ENCODE measurements at regions not wholly inside any gene's neighbourhood (a gene's known extent, or its start where the extent isn't known, plus 50 kb on each side); places are given as distances from the start of the nearest gene placed in this dataset.
"Not testable (repeated sequence)": the region's sequence is repeated elsewhere in the genome, so short reads cannot be mapped to it uniquely, and the experiment has no call there.

DNA sequence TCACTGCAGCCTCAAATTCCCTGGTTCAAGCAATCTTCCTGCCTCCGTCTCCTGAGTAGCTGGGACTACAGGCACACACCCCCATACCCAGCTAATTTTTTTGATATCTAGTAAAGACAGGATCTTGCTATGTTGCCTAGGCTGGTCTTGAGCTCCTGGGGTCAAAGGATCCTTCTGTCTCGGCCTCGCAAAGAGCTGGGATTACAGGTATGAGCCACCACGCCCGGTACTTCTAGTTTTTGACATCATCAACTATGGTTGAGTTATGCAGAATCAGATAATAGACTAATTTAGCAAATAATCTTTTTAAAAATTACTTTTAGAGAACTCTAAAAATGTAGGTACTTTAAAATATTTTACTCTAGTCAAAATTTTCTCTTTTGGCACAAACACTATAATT lies 166.2 kb downstream of the SOX4 start:
- Histone ChIP-seq H2AFZ (ENCODE audit: low read depth) (no peak overlapping the region), H3F3A (replicated peaks; ENCODE audit: insufficient read depth) (no peaks in the 10 kb centered on the region), H3K36me3 (replicated peaks in 1 of 2; ENCODE audit: control insufficient read depth in 1 of 2, insufficient read depth in 2 of 2, low read length in 1 of 2) (peaks cover 0 to 18% of the 10 kb centered on the region in 2 experiments), H3K4me2 (no peak overlapping the region), H3K4me3 (ENCODE audit: low read depth in 2 of 2, low read length in 1 of 2) (no peak overlapping the region), H3K9me2 (no peaks in the 10 kb centered on the region), H3K4me1 (ENCODE audit: control insufficient read depth in 1 of 2, insufficient read depth in 2 of 2, low read depth in 1 of 2, low read length in 1 of 2) (no peaks in the 10 kb centered on the region; a peak in 1 of 4 replicates), H3K27ac (ENCODE audit: low read depth in 2 of 2, low read length in 1 of 2) (no peak overlapping the region), H3K9ac (no peak overlapping the region), H3K9me3 (no peaks in the 10 kb centered on the region), H3K79me2 (ENCODE audit: insufficient read depth) (peaks cover 30% of the 10 kb centered on the region), H4K20me1 (ENCODE audit: insufficient read depth) (no peaks in the 10 kb centered on the region), H3K27me3 (ENCODE audit: insufficient read depth) (no peaks in the 10 kb centered on the region)
- no peak for TF ChIP-seq NRF1 (IDR thresholded peaks at IDR 0.05; ENCODE audit: low read depth, low read length)
- TF ChIP-seq, protein P1, sequence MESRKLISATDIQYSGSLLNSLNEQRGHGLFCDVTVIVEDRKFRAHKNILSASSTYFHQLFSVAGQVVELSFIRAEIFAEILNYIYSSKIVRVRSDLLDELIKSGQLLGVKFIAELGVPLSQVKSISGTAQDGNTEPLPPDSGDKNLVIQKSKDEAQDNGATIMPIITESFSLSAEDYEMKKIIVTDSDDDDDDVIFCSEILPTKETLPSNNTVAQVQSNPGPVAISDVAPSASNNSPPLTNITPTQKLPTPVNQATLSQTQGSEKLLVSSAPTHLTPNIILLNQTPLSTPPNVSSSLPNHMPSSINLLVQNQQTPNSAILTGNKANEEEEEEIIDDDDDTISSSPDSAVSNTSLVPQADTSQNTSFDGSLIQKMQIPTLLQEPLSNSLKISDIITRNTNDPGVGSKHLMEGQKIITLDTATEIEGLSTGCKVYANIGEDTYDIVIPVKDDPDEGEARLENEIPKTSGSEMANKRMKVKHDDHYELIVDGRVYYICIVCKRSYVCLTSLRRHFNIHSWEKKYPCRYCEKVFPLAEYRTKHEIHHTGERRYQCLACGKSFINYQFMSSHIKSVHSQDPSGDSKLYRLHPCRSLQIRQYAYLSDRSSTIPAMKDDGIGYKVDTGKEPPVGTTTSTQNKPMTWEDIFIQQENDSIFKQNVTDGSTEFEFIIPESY (IDR thresholded peaks at IDR 0.05; ENCODE audit: borderline replicate concordance, low read depth), result no peak
- TF ChIP-seq ELF1 (IDR thresholded peaks at IDR 0.05), result no peak
- no peak for TF ChIP-seq FOXM1 (IDR thresholded peaks at IDR 0.05; ENCODE audit: low read depth)
- no peak for TF ChIP-seq TCF12 (IDR thresholded peaks at IDR 0.05)
- TF ChIP-seq YY1 (IDR thresholded peaks at IDR 0.05; ENCODE audit: low read depth), result no peak
- TF ChIP-seq RCOR1 (IDR thresholded peaks at IDR 0.05; ENCODE audit: low read length), result no peak
- no peak for TF ChIP-seq JUND (IDR thresholded peaks at IDR 0.05)
- no peak for TF ChIP-seq EP300 (IDR thresholded peaks at IDR 0.05; ENCODE audit: borderline replicate concordance in 1 of 2, low read depth in 1 of 2, low read length in 1 of 2)
- TF ChIP-seq, protein P2, sequence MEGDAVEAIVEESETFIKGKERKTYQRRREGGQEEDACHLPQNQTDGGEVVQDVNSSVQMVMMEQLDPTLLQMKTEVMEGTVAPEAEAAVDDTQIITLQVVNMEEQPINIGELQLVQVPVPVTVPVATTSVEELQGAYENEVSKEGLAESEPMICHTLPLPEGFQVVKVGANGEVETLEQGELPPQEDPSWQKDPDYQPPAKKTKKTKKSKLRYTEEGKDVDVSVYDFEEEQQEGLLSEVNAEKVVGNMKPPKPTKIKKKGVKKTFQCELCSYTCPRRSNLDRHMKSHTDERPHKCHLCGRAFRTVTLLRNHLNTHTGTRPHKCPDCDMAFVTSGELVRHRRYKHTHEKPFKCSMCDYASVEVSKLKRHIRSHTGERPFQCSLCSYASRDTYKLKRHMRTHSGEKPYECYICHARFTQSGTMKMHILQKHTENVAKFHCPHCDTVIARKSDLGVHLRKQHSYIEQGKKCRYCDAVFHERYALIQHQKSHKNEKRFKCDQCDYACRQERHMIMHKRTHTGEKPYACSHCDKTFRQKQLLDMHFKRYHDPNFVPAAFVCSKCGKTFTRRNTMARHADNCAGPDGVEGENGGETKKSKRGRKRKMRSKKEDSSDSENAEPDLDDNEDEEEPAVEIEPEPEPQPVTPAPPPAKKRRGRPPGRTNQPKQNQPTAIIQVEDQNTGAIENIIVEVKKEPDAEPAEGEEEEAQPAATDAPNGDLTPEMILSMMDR (IDR thresholded peaks at IDR 0.05), result no peak
- TF ChIP-seq SMC3 (IDR thresholded peaks at IDR 0.05; ENCODE audit: low read depth, low read length), result no peak
- WGBS (ENCODE audit: low lambda C conversion rate), result 98% methylated on average over 5 of the region's 5 CpGs
- CTCF ChIA-PET, result interaction anchor here (0.9 to 1.3 kb wide), 2 partner anchors 10 to 17 kb away, joined by 3 read pairs; no protein-coding TSS in a partner anchor
- POLR2A ChIA-PET, result interaction anchor here (1.2 kb wide), 1 partner anchor 166 kb away, joined by 4 read pairs; the partner anchor contains the start of gene SOX4
- no peak for DNase-seq

DNA sequence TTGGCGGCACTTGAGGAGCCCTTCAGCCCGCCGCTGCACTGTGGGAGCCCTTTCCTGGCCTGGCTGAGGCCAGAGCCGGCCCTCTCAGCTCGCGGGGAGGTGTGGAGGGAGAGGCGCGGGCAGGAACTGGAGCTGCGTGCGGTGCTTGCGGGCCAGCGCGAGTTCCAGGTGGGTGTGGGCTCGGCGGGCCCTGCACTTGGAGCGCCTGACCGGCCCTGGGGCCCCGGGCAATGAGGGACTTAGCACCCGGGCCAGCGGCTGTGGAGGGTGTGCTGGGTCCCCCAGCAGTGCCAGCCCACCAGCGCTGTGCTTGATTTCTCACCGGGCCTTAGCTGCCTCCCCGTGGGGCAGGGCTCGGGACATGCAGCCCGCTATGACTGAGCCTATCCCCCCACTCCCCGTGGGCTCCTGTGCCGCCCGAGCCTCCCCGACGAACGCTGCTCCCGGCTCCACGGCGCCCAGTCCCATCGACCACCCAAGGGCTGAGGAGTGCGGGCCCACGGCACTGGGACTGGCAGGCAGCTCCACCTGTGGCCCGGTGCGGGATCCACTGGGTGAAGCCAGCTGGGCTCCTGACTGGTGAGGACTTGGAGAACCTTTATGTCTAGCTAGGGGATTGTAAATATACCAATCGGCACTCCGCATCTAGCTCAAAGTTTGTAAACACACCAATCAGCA lies 167.6 kb downstream of the SOX4 start:
- H3K9ac ChIP-seq; H3K4me3 ChIP-seq (ENCODE audit: low read depth in 2 of 2, low read length in 1 of 2); H3F3A ChIP-seq (replicated peaks; ENCODE audit: insufficient read depth); DNase-seq; H4K20me1 ChIP-seq (ENCODE audit: insufficient read depth); H2AFZ ChIP-seq (ENCODE audit: low read depth); H3K4me1 ChIP-seq (ENCODE audit: control insufficient read depth in 1 of 2, insufficient read depth in 2 of 2, low read depth in 1 of 2, low read length in 1 of 2); H3K4me2 ChIP-seq; H3K27me3 ChIP-seq (ENCODE audit: insufficient read depth); H3K27ac ChIP-seq (ENCODE audit: low read depth in 2 of 2, low read length in 1 of 2); H3K9me2 ChIP-seq; H3K9me3 ChIP-seq: not testable (repeated sequence)
- peaks cover 17% of the 10 kb centered on the region; the same call in 1 of the 2 replicates for H3K79me2 ChIP-seq (ENCODE audit: insufficient read depth)
- H3K36me3 ChIP-seq (replicated peaks in 1 of 2; ENCODE audit: control insufficient read depth in 1 of 2, insufficient read depth in 2 of 2, low read length in 1 of 2), result peaks cover 0 to 18% of the 10 kb centered on the region in 2 experiments
- CTCF ChIA-PET, result interaction anchor here (1.1 kb wide), 1 partner anchor 10 kb away, joined by 3 read pairs; no protein-coding TSS in a partner anchor
- 94% methylated on average over 12 of the region's 41 CpGs for WGBS (ENCODE audit: low lambda C conversion rate)
- POLR2A ChIA-PET, result interaction anchor here (0.8 kb wide), 1 partner anchor 9 kb away, joined by 4 read pairs; no protein-coding TSS in a partner anchor
